Panc1 (cell line): ENCODE measurements at regions not wholly inside any gene's neighbourhood (a gene's known extent, or its start where the extent isn't known, plus 50 kb on each side); places are given as distances from the start of the nearest gene placed in this dataset.

Experiments
- ATAC-seq: fragments of 200-7000 bp; cut with Tn5 transposase; 2 replicates; pipeline ENCODE4 v1.9.1; 2020; ENCODE audit warnings: mild to moderate bottlenecking, moderate library complexity
- BruUV-seq: library from RNA; stranded (reverse); fragments of 400-500 nt; replicated peaks from 2 replicates; lab custom pipeline; 2021; lab: Mats Ljungman, UMichigan
- CTCF ChIA-PET: fragments of 300-600 bp; sonication (Branson Sonifier 250); formaldehyde crosslinking; loops from one replicate; lab custom pipeline; 2022; ENCODE audit warnings: antibody characterized with exemption; lab: Charles Lee
- POLR2A ChIA-PET: fragments of 300-600 bp; sonication (Branson Sonifier 250); formaldehyde crosslinking; loops from one replicate; lab custom pipeline; 2022; ENCODE audit warnings: antibody characterized with exemption; lab: Charles Lee
- DNase-seq: peaks from one replicate; pipeline ENCODE4 v3.0.0-alpha.2; 2010; ENCODE audit warnings: low read depth, low spot score
- H3K27ac ChIP-seq: 2 replicates; pipeline ENCODE4 v1.5.1; 2011; ENCODE audit warnings: mild to moderate bottlenecking, low read length, inconsistent platforms
- H3K27me3 ChIP-seq: fragments of 200-500 bp; sonication (Bioruptor generic); 2 replicates; pipeline ENCODE4 v1.6.0; 2014; ENCODE audit warnings: low read length, inconsistent platforms; ENCODE audit not compliant: control insufficient read depth, insufficient read depth
- H3K36me3 ChIP-seq: fragments of 200-500 bp; sonication (Bioruptor generic); 2 replicates; pipeline ENCODE4 v1.5.1; 2014; ENCODE audit warnings: inconsistent platforms, mild to moderate bottlenecking, low read length, moderate library complexity; ENCODE audit not compliant: control insufficient read depth, insufficient read depth
- H3K4me1 ChIP-seq: 2 replicates; pipeline ENCODE4 v1.5.1; 2011; ENCODE audit warnings: inconsistent platforms, mild to moderate bottlenecking, low read length, moderate library complexity; ENCODE audit not compliant: control insufficient read depth, insufficient read depth
- H3K4me3 ChIP-seq, 2 experiments: 2 replicates each; pipeline ENCODE4 v1.5.1; 2011 to 2012; ENCODE audit warnings: low read depth in 2 of 2, low read length in 2 of 2, mild to moderate bottlenecking in 2 of 2, inconsistent platforms in 1 of 2, moderate library complexity in 1 of 2
- H3K9me3 ChIP-seq: fragments of 200-500 bp; sonication (Bioruptor generic); 2 replicates; pipeline ENCODE4 v1.5.1; 2014; ENCODE audit warnings: low read depth, mild to moderate bottlenecking, inconsistent platforms, low read length, moderate library complexity; ENCODE audit not compliant: control insufficient read depth, insufficient read depth
- POLR2AphosphoS5 ChIP-seq: IDR thresholded peaks from 2 replicates; pipeline ENCODE4 v1.6.1; 2012; ENCODE audit warnings: mild to moderate bottlenecking, low read depth, low read length, moderate library complexity
- SIN3A ChIP-seq: IDR thresholded peaks from 2 replicates; pipeline ENCODE4 v1.6.1; 2012; ENCODE audit warnings: low read depth, mild to moderate bottlenecking, low read length, moderate library complexity, borderline replicate concordance; ENCODE audit not compliant: insufficient read depth
- TCF7L2 ChIP-seq: IDR thresholded peaks from 2 replicates; pipeline ENCODE4 v1.6.1; 2011; ENCODE audit warnings: mild to moderate bottlenecking, low read depth, low read length, inconsistent platforms
- in situ Hi-C: cut with HindIII; loops from 2 replicates; pipeline ENCODE4 v1.10.0; 2016; ENCODE audit warnings: low sequenced_read_pairs, low pct_unique_long_range_greater_than_20kb
- intact Hi-C: fragments of 100-400 bp; cut with micrococcal nuclease; formaldehyde crosslinking; loops from one replicate; pipeline ENCODE4 v1.10.0; 2022; ENCODE audit not compliant: unreplicated experiment
- TF ChIP-seq, protein P1 (sequence below): fragments of 450-650 bp; IDR thresholded peaks from 2 replicates; pipeline ENCODE4 v1.5.1; 2017; ENCODE audit warnings: mild to moderate bottlenecking
- TF ChIP-seq, protein P2 (sequence below), 2 experiments: IDR thresholded peaks; 2 replicates each; pipeline ENCODE4 v1.6.1; 2011 to 2012; ENCODE audit warnings: low read depth in 2 of 2, control low read depth in 1 of 2, low read length in 1 of 2, mild to moderate bottlenecking in 1 of 2, moderate library complexity in 1 of 2; ENCODE audit not compliant: insufficient read depth in 1 of 2

DNA sequence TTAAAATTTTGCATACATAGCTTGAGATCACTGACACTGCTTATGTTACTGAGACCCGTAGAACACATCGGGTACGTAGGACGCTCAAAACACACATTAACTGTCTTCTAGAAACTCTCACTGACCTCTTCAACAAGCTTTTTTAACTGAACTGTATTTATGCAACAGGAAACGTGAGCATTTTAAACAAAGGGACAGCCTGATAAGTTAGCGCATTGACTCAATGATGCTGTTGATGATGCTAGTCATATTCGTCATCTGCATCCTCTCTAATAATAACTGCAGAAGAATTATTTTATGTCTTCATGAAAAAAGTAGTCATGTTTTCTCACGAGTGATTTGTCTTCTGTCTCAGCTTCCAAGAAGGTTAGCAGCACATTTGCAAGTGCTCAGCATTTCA, 824.0 kb downstream of the DCDC2C start:
- CTCF ChIA-PET: no interaction called here
- ATAC-seq: no peak

DNA sequence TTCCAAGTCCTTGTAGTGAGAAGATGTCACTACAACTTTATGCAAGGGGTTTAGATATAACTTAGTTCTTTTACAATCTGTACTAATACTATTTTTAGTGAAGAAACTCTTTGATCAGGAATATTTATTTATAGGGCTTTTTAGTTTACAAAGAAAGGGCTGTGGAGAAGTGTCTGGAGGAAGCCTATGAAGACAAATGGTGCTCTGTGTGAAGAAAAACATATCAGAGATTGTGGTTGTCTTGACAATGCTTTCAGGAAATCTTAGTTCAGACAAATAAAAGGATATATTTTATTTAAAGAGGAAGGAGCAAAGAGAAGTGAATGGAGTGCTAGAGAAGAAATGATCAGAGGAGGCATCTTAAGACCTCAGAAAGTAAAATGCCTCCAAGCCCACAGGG, 824.9 kb downstream of the DCDC2C start:
- ATAC-seq (no peak), DNase-seq (no peak)
- Histone ChIP-seq H3K27ac (no peak overlapping the region), H3K9me3 (no peaks in the 10 kb centered on the region), H3K4me1 (no peaks in the 10 kb centered on the region), H3K4me3 (no peak overlapping the region), H3K27me3 (no peaks in the 10 kb centered on the region), H3K36me3 (no peaks in the 10 kb centered on the region)
- no peak for TF ChIP-seq POLR2AphosphoS5
- TF ChIP-seq, protein P1, sequence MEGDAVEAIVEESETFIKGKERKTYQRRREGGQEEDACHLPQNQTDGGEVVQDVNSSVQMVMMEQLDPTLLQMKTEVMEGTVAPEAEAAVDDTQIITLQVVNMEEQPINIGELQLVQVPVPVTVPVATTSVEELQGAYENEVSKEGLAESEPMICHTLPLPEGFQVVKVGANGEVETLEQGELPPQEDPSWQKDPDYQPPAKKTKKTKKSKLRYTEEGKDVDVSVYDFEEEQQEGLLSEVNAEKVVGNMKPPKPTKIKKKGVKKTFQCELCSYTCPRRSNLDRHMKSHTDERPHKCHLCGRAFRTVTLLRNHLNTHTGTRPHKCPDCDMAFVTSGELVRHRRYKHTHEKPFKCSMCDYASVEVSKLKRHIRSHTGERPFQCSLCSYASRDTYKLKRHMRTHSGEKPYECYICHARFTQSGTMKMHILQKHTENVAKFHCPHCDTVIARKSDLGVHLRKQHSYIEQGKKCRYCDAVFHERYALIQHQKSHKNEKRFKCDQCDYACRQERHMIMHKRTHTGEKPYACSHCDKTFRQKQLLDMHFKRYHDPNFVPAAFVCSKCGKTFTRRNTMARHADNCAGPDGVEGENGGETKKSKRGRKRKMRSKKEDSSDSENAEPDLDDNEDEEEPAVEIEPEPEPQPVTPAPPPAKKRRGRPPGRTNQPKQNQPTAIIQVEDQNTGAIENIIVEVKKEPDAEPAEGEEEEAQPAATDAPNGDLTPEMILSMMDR: no peak
- TF ChIP-seq TCF7L2: no peak
- TF ChIP-seq, protein P2, sequence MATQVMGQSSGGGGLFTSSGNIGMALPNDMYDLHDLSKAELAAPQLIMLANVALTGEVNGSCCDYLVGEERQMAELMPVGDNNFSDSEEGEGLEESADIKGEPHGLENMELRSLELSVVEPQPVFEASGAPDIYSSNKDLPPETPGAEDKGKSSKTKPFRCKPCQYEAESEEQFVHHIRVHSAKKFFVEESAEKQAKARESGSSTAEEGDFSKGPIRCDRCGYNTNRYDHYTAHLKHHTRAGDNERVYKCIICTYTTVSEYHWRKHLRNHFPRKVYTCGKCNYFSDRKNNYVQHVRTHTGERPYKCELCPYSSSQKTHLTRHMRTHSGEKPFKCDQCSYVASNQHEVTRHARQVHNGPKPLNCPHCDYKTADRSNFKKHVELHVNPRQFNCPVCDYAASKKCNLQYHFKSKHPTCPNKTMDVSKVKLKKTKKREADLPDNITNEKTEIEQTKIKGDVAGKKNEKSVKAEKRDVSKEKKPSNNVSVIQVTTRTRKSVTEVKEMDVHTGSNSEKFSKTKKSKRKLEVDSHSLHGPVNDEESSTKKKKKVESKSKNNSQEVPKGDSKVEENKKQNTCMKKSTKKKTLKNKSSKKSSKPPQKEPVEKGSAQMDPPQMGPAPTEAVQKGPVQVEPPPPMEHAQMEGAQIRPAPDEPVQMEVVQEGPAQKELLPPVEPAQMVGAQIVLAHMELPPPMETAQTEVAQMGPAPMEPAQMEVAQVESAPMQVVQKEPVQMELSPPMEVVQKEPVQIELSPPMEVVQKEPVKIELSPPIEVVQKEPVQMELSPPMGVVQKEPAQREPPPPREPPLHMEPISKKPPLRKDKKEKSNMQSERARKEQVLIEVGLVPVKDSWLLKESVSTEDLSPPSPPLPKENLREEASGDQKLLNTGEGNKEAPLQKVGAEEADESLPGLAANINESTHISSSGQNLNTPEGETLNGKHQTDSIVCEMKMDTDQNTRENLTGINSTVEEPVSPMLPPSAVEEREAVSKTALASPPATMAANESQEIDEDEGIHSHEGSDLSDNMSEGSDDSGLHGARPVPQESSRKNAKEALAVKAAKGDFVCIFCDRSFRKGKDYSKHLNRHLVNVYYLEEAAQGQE (IDR thresholded peaks at IDR 0.05; ENCODE audit: insufficient read depth in 1 of 2, low read depth in 2 of 2, low read length in 1 of 2): no peak
- TF ChIP-seq SIN3A: no peak
- CTCF ChIA-PET: no interaction called here
- in situ Hi-C loops: no loop called here
- BruUV-seq: no TSS peak
- POLR2A ChIA-PET: no interaction called here
- intact Hi-C loops: no loop called here

More for the DNA sequence above, 824.0 kb downstream of the DCDC2C start:
- no TSS peak for BruUV-seq
- Histone ChIP-seq H3K36me3 (no peaks in the 10 kb centered on the region), H3K4me1 (no peaks in the 10 kb centered on the region), H3K27ac (no peak overlapping the region), H3K27me3 (no peaks in the 10 kb centered on the region), H3K9me3 (no peaks in the 10 kb centered on the region), H3K4me3 (no peak overlapping the region)
- POLR2A ChIA-PET: no interaction called here
- DNase-seq: no peak
- intact Hi-C loops: no loop called here
- in situ Hi-C loops: no loop called here
- no peak for TF ChIP-seq SIN3A
- TF ChIP-seq, protein P2 (IDR thresholded peaks at IDR 0.05; ENCODE audit: insufficient read depth in 1 of 2, low read depth in 2 of 2, low read length in 1 of 2): no peak
- TF ChIP-seq, protein P1: no peak
- TF ChIP-seq TCF7L2: no peak
- no peak for TF ChIP-seq POLR2AphosphoS5
